HG02870 (cell line): ENCODE measurements at regions not wholly inside any gene's neighbourhood (a gene's known extent, or its start where the extent isn't known, plus 50 kb on each side); places are given as distances from the start of the nearest gene placed in this dataset.

Experiments
- ATAC-seq: cut with Tn5 transposase; IDR thresholded peaks from one replicate; pipeline ENCODE4 v1.9.1; 2021; ENCODE audit warnings: mild to moderate bottlenecking, moderate library complexity; ENCODE audit not compliant: unreplicated experiment

DNA sequence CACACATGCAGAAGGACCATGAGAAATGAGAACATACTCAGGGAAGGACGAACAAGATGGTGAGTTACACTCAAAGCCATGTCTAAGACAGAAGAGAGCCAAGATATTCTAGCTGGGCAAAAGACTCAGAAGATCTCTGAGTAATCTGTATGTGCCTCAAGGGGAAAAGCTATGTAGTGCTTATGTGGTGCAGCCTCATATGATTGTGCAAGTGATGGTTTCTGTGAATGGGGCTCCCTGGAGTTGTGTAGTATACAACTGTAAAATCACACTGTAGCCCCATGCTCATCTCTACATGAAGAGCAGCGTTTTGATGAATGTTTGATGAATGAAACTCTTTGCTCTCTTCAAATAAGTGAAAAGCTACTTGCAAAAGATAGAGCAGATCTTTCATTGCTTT lies 57.5 kb downstream of the OSR1 start:
- no peak for ATAC-seq

DNA sequence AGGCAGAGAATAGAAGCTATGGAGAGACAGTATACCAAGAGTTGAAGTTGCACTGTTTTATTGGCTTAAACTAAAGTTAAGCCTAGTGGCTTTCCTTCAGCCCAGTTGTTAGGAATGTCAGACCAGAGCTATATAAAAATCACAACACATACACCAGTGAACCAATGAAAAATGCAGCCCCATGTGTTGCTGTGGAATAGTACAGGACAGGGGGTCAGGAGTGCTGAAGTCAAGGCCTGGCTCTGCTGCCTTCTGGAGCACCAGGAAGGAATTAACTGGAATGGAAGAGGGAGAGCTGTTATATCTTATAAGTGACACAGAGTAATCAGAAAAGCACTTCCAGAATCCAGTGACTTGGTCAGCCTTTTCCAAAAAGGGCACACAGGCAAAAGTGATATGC lies 58.9 kb downstream of the OSR1 start:
- ATAC-seq, result no peak

DNA sequence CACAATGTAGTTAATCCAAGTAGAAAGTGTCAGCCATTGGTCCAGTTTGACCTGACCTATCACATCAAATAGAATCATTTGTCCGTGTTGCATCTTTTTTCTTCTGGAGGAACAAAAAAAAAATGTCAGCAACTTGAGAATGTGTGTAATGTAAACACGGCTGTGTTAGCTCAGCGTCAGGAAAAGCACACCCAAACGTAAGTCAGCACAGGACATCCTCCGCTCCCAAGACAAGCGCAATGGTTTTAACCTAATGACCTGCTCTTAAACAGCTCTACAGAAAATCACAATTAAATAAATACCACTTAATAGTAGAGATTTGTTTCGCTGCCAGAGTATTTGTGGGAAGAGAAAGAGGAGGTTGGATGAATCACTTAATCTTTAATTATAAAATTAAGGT lies 59.4 kb downstream of the OSR1 start:
- ATAC-seq, result no peak

DNA sequence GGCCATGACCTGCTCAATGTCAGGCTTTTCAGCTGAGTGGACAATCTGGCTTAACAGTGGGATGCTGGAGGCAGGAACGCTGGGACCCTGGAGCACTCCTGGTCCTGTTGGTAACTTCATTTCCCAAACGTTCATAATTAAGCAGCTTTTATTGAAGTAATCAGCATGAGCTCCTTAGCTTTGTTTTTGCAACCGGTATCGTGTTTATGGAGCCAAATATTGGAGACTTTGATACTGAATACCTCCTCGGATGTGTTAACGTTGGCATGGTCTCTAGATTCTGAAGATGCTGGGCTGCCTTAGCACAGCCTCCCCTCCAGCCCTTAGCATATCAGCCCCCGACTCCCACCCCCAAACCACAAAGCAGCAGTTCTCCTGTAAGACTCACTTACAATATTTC lies 60.7 kb downstream of the OSR1 start:
- no peak for ATAC-seq

DNA sequence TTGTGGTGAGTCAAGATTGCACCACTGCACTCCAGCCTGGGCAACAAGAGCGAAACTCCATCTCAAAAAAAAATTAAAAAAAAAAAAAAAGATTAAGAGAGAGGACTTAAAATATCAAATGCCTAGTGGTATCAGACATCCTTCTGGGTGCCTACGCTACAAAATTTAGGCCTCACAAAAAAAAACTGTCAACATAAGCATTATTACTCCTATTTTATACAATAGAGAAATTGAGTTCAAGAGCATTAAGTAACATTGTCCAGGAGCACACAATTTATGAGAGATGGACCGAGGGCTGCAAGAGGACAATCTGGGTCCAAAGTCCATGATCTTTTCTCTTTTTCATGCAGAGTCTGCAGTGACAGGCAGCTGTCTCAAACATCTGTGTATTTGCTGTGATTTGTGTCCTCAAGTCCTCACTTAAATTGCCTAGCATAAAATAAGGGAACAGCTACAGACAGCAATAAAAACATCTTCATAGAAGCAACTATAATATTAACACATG lies 62.4 kb downstream of the OSR1 start:
- no peak for ATAC-seq

DNA sequence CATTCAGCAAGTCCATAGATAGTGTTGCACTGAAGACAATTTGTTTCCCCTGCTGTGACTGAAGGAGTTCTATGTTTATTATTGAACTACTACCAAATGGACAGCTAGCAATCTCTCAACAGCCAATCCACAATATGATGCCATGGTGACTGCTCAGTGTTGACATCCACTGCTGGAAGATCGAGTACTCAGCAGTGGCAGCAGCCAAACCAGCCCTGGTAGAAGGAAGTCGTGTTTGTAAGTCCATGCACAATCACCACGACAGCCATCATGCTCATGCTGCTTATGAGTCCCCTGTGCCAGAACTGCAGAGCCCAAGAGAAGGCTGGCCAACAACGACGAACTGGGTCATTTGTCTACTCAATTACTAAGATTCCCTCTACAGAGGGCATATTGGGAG lies 66.4 kb downstream of the OSR1 start:
- no peak for ATAC-seq

DNA sequence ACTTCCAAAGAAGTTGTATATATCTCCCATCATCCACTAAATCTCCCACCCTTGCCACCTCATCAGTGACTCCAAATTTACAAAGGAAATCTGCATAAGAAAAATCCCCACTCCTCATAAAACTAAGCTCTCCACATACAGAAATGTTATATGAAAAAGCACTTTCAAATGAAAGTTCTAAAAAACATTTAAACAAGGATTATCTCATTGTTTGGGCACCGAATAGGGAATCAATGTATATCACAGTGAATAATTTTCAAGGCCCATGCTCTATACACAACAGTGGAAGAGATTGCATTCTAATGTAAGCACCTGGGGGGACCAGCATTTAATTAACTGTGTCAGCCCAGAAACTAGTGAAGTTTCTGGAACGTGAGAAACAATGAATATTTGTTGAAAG lies 70.1 kb downstream of the OSR1 start:
- ATAC-seq, result no peak

DNA sequence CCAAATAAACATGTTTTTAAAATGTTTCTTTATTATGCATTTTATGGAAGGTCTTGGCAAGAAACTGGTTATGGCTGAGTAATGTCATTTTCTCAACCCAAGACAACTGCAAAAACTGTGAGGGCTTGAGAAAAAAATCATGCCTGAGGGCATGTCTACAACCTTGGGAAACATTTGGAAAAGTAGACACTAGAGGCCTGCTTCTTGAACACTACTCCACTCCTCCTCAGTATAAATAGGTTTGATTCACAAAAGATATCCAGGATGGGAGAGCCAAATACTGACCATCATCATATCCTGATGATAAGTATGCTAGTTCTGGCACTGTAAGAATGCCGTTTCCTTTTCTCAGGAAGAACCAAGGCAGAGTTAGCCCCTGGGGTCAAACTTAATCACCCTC lies 71.1 kb downstream of the OSR1 start:
- ATAC-seq, result no peak

DNA sequence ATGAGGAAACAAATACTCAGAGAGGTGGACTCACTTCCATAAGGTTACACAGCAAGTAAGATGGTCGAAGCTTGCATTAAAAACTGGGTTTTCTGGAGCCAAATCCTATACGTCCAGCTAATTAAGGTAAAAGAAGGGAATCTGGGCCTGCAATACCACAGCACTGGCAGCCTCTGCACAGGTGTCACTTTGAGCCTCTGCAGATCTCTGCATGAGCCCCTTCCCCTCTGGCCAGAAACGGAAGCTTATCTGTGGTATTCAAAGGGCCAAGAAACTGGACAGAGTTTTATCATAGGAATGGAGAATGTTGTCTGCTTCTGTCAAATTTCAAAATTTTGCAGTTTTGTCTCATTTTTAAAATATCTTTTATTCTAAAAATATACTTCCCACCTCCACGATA lies 76.1 kb downstream of the OSR1 start:
- no peak for ATAC-seq

DNA sequence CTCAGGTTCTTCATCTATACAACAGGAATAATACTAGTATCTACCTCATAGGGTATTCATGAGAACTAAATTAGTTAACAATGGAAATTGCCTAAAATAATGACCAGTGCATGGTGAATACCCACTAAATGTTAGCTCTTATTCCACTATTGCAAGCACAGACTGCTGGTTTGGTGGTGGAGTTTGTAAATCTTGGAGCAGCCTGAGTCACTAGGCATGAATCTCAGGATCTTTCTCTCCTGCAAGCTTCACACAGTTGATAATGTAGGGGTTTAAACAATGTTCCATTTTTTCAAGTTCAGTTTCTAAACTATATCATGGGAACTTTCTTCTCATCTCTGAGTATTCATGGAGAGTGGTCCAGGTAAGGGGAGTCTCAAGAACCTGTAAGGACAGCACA lies 84.0 kb downstream of the OSR1 start:
- ATAC-seq, result no peak

DNA sequence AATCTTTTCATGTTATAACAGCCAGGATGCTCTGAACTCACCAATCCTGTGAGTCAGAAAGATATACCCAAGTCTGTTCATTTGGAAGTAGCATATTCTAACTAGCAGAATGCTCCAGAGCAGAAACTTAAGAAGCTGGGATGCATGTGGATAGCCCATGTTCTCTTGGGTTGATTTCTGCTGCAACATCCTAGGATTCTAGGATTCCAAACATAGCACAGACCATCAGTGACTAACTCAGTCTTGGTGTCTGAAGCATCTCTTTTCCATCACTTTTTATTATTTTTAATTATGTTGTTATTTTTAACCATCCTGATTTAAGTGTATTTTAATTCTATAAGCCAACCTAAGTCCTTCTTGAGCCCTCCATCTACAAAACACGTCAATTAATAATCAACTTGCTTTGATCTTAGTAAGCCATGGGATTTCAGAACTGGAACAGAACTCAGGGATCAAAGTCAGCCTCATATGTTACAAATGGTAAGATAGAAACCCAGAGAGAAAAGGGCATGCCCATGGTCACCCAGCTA lies 85.4 kb downstream of the OSR1 start:
- ATAC-seq, result no peak

DNA sequence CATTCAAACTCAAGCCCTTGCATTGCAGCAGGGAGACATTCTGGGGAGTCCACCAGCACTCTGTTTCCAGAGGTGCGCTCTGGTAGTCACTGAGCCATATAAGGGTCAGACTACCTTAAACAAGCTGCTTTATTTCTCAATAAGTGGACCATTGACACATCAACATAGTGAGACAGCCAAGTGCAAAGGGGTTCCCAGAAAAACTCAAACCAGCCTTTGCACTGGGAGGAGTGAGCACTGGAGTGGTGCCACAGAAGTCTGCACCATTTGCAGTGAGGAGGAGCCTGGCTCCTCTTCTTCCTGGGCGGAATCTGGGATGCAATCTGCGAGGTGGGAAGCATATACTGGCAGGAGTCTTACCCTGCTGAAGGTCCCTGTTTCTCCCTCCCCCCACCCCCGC lies 86.4 kb downstream of the OSR1 start:
- ATAC-seq, result no peak

DNA sequence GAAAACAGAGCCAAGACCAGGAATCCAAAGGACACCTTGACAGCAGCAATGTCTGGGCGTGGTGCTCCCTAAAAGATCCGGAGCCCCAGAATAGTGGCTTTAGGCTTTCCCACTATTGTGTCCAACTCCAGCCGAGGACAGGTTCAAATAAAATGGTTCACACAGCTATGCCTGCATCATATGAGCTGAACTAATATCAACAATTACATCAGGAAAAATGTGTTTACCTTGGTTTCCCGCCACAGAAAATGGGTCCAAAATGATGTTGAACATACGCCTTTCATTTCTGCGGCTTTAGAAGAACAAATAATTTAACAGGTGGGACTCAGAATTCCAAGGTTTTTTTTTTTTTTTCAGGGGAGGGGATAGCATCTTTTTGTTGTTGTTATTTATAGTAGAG lies 93.6 kb downstream of the OSR1 start:
- no peak for ATAC-seq

DNA sequence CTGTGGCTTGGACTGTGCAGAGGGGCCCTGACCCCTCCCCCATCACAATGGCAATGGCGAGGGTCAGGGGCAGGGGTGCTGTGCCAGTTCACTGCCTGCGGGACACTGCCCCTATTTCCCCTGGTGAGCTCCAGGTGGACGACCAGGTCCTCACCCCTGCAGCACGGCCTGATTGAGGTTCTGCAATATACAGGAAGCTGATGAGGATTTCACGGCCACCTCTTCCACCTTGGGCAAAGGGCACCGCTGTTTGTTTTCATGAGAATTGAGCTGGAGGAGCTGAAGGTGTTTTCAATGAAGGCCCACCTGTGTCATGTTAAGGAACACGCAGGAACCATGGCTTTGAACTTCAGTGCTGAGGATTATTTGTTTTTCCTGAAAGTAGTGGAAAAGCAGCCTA lies 96.3 kb downstream of the OSR1 start:
- ATAC-seq, result no peak

DNA sequence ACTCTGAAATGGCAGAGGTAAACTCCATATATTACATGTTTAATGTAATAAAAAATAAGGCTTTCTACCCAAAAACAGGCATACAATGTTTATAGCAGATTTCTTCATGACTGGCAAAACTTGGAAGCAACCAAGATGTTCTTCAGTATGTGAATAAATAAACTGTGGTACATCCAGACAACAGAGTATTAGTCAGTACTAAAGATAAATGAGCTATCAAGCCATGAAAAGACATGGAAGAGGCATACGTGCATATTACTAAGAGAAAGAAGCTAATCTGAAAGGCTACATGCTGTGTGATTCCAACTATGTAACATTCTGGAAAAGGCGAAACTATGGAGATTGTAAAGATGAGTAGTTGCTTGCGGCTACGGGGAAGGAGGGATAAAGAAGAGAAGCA lies 97.4 kb downstream of the OSR1 start:
- ATAC-seq, result no peak

DNA sequence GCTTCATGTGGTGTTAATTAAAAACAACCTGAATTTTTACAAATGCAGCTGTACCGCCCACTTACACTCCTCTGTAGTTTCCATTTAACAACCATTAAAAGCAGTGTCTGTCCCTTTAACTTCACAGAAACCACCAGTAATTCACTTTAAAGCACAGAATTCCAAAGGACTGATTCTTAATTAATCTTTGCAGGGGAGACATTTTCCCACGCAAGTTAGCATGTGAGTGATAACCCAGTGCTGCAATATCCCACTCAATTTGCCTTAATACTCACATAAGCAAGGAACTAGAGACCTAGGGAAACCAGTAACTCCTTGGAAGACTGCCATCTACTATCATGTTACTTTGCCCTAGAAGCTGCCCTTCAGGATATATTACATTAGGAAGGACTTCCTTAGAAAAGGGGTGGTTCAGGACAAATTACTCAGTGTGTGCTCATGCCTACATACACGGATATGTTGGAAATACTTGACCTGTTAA lies 102.3 kb downstream of the OSR1 start:
- no peak for ATAC-seq

DNA sequence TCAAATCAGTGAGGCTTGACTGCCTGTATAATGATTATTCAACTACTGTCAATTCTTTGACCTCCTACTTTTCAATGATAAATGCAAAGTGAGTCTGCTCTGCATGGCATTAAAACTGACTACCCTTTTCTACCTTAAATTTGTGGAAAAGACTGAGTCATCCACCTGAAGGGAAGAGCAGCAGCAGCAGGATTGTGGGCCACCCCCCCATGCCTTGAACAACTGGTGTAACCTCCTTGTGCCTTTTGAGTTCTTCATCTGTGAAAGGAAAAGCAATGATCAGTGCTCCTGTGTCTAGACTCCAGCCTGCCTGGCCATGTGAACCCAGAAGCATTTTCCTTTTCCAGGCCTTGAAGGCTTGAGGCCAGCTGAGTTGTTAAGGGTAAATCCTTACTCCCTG lies 102.9 kb downstream of the OSR1 start:
- no peak for ATAC-seq

DNA sequence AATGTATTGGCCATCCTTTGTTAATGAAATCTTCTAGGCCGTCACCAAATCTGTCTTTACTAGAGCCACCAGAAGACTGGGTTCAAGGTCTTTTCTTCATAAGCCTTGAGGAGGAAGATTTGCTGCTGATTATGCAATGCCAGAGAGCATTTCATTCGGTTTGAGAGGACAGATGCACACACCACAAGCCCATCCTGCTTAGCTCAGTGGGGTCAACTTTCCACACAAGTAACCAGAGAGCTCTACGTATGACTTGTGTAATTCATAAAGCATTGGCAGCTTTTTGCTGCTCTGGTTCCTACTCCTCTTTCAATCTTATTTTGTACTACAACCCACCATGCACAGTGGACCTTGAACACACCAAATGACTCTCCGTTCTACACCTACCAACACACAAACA lies 106.9 kb downstream of the OSR1 start:
- no peak for ATAC-seq

DNA sequence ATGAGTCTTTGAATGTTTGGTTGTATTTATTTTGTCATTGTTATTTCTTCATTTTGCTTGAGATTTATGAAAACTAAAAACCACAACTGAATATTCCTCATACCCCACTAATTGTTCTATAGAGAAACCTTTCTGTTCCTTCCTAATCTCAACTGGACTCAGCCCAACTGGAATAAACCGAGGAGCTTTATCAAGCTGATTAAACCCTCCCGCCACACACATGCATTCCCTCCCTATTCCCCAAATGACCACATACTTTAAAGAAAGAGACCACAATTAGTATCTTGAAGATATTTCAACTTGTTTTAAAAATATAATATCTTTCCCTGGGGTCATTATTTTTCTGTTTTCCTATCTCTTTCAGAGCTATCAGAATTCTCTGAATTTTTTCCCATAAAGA lies 107.5 kb downstream of the OSR1 start:
- ATAC-seq, result no peak

DNA sequence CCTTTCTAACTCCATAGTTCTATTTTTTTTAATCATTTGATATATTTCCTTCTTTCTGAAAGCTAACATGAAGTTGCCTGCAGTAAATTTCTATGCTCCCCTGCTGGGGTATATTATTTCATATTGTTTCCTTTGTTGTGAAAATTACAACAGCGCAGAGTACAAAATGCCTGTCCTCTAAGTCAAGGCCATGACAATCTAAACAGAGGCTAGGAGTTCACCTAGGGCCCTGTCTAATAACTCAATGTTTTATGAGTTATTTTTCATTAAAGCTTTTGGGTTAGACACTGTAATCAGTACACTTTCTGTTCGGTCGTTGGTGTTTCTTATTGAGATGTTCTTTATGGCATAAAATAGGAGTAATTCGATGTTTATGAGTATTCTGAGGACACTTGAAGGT lies 111.2 kb downstream of the OSR1 start:
- ATAC-seq, result no peak

DNA sequence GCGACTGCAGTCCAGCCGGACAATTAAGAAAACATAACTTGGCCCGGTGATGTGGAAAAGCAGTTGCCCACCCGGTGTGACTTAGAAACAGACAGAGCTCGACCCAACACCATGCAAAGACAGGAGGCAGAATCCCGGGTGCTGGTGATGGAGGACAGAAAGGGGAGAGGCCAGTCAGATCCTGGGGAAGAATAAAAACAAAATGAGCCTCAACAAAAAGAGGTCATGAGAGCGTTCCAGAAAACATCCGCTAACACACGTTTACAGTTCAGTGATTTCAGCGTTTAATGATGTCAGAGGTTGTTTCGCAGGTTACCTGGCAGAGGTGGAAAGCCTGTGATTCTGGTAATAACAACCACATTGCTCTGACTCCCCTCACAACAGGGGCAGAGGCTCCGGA lies 111.9 kb downstream of the OSR1 start:
- ATAC-seq, result no peak

DNA sequence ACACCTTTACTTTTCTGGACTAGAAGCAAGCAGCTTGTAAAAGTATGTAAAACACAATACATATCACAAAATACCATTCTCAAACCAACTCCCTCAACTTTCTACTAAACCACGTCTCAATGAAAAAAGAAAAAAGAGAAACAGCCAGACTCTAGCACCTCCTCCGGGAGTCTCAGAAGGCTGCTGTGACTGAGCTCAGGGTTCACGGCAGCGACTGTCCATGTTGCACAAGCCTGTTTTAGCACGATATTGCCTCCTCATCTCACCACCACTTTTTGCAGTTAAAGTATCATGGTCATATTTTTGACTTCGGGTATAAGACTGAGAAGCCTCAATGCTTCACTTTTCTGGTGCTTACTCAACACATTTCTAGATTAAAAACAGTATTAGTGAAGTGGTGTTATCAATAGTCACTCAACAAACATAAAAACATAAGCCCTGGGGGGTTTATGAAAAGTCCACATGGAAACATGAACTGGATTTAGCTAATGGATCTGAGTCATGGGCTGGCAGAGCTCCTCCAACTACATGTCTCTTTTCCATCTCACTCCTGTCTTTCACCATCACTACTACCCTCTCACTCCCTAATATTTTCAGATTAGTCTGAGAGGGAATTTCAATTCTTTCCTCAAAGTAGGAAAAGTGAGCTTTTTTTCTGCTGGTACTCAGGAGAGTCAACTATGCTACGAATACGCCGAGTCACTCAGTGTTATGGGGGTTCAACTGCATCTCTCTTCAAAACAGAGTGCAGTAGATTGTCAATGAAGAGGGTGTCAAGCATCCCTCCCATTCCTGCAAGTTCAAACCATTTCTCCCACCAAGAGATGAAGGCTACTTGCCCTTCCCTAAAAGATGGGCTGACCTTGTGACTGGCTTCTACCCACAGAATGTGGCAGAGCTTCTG lies 113.7 kb downstream of the OSR1 start:
- ATAC-seq, result no peak
